Activated CD4-positive, alpha-beta T cell treated with anti-CD3 and anti-CD28 coated beads, Interleukin-10, Interleukin-2, amounts not matched to agents 100 ng/mL and 50 ng/mL, durations not matched to agents 16 hours and 8 hours (primary cell): ENCODE measurements at regions not wholly inside any gene's neighbourhood (a gene's known extent, or its start where the extent isn't known, plus 50 kb on each side); places are given as distances from the start of the nearest gene placed in this dataset.
A peak's percentile ranks its signal among the peaks of the same experiment; 100 is the strongest.

ENCODE experiments used
- DNase-seq: peaks from one replicate; pipeline ENCODE4 v3.0.0-alpha.2; 2020

- DNase-seq: no peak
Observed at GRCh38 chr2:13110825-13111224, 394.1 kb downstream of the TRIB2 start.

- DNase-seq: no peak
Observed at GRCh38 chr2:13113002-13113401, 396.3 kb downstream of the TRIB2 start.

- DNase-seq: no peak
Observed at GRCh38 chr2:13114391-13114790, 397.7 kb downstream of the TRIB2 start.

- no peak for DNase-seq
Observed at GRCh38 chr2:13115643-13116042, 398.9 kb downstream of the TRIB2 start.

GRCh38 chr2:13121096-13121495 is 404.4 kb downstream of the TRIB2 start:
- DNase-seq: no peak

GRCh38 chr2:13128139-13128538 is 411.4 kb downstream of the TRIB2 start:
- DNase-seq: no peak

GRCh38 chr2:13135369-13135768 is 418.6 kb downstream of the TRIB2 start:
- no peak for DNase-seq

- no peak for DNase-seq
Observed at GRCh38 chr2:13135856-13136255, 419.1 kb downstream of the TRIB2 start.

- DNase-seq: no peak
Observed at GRCh38 chr2:13137679-13138078, 420.9 kb downstream of the TRIB2 start.

- DNase-seq: no peak
Observed at GRCh38 chr2:13141315-13141714, 424.6 kb downstream of the TRIB2 start.

GRCh38 chr2:13143451-13143850 is 426.7 kb downstream of the TRIB2 start:
- DNase-seq: no peak

- no peak for DNase-seq
Observed at GRCh38 chr2:13156916-13157315, 440.2 kb downstream of the TRIB2 start.

- no peak for DNase-seq
Observed at GRCh38 chr2:13158466-13158865, 441.7 kb downstream of the TRIB2 start.

- no peak for DNase-seq
Observed at GRCh38 chr2:13180729-13181128, 464.0 kb downstream of the TRIB2 start.

GRCh38 chr2:13193075-13193474 is 476.3 kb downstream of the TRIB2 start:
- peak; percentile 22 for DNase-seq

- DNase-seq: peak; percentile 13
Observed at GRCh38 chr2:13193900-13194299, 477.2 kb downstream of the TRIB2 start.

- DNase-seq: no peak
Observed at GRCh38 chr2:13195270-13195669, 478.5 kb downstream of the TRIB2 start.

- DNase-seq: no peak
Observed at GRCh38 chr2:13197248-13197647, 480.5 kb downstream of the TRIB2 start.

GRCh38 chr2:13201924-13202323 is 485.2 kb downstream of the TRIB2 start:
- DNase-seq: no peak

GRCh38 chr2:13212115-13212514 is 495.4 kb downstream of the TRIB2 start:
- DNase-seq: no peak

- no peak for DNase-seq
Observed at GRCh38 chr2:13218205-13218604, 501.5 kb downstream of the TRIB2 start.

GRCh38 chr2:13227578-13227977 is 510.8 kb downstream of the TRIB2 start:
- DNase-seq: no peak

GRCh38 chr2:13230221-13230620 is 513.5 kb downstream of the TRIB2 start:
- no peak for DNase-seq

- no peak for DNase-seq
Observed at GRCh38 chr2:13240061-13240460, 523.3 kb downstream of the TRIB2 start.

GRCh38 chr2:13240789-13241487 is 524.2 kb downstream of the TRIB2 start:
- DNase-seq: no peak
